ENCODE measurements at regions not wholly inside any gene's neighbourhood (a gene's known extent, or its start where the extent isn't known, plus 50 kb on each side); places are given as distances from the start of the nearest gene placed in this dataset.

- no peak for TF ChIP-seq POLR2A (IDR thresholded peaks at IDR 0.05; ENCODE audit: borderline replicate concordance, extremely low read depth, insufficient read depth, insufficient read length)
- no peak for TF ChIP-seq TCF7L2 (IDR thresholded peaks at IDR 0.05; ENCODE audit: borderline replicate concordance, extremely low read depth, insufficient read depth, insufficient read length)
- TF ChIP-seq, protein P1, sequence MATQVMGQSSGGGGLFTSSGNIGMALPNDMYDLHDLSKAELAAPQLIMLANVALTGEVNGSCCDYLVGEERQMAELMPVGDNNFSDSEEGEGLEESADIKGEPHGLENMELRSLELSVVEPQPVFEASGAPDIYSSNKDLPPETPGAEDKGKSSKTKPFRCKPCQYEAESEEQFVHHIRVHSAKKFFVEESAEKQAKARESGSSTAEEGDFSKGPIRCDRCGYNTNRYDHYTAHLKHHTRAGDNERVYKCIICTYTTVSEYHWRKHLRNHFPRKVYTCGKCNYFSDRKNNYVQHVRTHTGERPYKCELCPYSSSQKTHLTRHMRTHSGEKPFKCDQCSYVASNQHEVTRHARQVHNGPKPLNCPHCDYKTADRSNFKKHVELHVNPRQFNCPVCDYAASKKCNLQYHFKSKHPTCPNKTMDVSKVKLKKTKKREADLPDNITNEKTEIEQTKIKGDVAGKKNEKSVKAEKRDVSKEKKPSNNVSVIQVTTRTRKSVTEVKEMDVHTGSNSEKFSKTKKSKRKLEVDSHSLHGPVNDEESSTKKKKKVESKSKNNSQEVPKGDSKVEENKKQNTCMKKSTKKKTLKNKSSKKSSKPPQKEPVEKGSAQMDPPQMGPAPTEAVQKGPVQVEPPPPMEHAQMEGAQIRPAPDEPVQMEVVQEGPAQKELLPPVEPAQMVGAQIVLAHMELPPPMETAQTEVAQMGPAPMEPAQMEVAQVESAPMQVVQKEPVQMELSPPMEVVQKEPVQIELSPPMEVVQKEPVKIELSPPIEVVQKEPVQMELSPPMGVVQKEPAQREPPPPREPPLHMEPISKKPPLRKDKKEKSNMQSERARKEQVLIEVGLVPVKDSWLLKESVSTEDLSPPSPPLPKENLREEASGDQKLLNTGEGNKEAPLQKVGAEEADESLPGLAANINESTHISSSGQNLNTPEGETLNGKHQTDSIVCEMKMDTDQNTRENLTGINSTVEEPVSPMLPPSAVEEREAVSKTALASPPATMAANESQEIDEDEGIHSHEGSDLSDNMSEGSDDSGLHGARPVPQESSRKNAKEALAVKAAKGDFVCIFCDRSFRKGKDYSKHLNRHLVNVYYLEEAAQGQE (IDR thresholded peaks at IDR 0.05; ENCODE audit: low read depth) = no peak
- no peak for TF ChIP-seq CTCF (IDR thresholded peaks at IDR 0.05 in 2 of 3, conservative IDR thresholded peaks at IDR 0.05 in 1 of 3; ENCODE audit: borderline replicate concordance in 1 of 3, insufficient read depth in 1 of 3, low read depth in 2 of 3, low read length in 2 of 3)
- TF ChIP-seq POLR2AphosphoS5 (IDR thresholded peaks at IDR 0.05; ENCODE audit: low read depth, low read length) = no peak
- TF ChIP-seq EZH2 (IDR thresholded peaks at IDR 0.05) = no peak
- TF ChIP-seq RAD21 (IDR thresholded peaks at IDR 0.05; ENCODE audit: low read depth) = no peak
- TF ChIP-seq YY1 (IDR thresholded peaks at IDR 0.05; ENCODE audit: extremely low read depth, insufficient replicate concordance, low read depth, low read length) = no peak
- TF ChIP-seq SIN3A (IDR thresholded peaks at IDR 0.05; ENCODE audit: low read depth) = no peak
- TF ChIP-seq EZH2phosphoT487 (IDR thresholded peaks at IDR 0.05; ENCODE audit: borderline replicate concordance) = no peak
- TF ChIP-seq FOSL1 (IDR thresholded peaks at IDR 0.05; ENCODE audit: low read depth) = no peak
- TF ChIP-seq ATF3 (IDR thresholded peaks at IDR 0.05) = no peak
- TF ChIP-seq, protein P2, sequence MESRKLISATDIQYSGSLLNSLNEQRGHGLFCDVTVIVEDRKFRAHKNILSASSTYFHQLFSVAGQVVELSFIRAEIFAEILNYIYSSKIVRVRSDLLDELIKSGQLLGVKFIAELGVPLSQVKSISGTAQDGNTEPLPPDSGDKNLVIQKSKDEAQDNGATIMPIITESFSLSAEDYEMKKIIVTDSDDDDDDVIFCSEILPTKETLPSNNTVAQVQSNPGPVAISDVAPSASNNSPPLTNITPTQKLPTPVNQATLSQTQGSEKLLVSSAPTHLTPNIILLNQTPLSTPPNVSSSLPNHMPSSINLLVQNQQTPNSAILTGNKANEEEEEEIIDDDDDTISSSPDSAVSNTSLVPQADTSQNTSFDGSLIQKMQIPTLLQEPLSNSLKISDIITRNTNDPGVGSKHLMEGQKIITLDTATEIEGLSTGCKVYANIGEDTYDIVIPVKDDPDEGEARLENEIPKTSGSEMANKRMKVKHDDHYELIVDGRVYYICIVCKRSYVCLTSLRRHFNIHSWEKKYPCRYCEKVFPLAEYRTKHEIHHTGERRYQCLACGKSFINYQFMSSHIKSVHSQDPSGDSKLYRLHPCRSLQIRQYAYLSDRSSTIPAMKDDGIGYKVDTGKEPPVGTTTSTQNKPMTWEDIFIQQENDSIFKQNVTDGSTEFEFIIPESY (IDR thresholded peaks at IDR 0.05; ENCODE audit: extremely low read depth, insufficient replicate concordance, low read length) = no peak
Observed at GRCh38 chr4:30614771-30615170, 105.4 kb upstream of the PCDH7 start.

Measured in HCT116 (cell line).